ENCODE measurements at regions not wholly inside any gene's neighbourhood (a gene's known extent, or its start where the extent isn't known, plus 50 kb on each side); places are given as distances from the start of the nearest gene placed in this dataset.

DNA sequence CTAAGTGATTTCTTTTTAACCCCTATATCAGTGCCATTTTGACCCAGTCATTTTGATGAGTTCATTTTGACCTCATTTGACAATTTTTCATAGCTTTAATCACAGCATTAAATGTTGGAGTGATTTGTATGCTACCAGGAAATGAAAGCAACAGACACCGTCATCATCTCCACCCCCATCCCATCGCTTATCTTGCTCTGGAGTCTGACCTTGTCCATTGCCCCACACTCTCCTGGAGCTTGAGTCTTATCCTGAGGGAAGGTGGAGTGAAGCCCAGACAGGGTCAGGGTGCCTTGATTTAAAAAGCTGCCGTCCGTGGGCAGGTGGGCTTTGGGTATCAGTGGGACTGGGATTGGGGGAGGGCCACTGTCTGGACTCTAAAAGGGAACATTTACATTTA is 94.7 kb upstream of the JCAD start:
- Histone ChIP-seq H3K79me1 (ENCODE audit: low read depth, low read length) (no peaks in the 10 kb centered on the region), H3K4me2 (ENCODE audit: insufficient read depth, low read length, poor library complexity, severe bottlenecking) (no peak overlapping the region), H4K91ac (ENCODE audit: low read depth, low read length, poor library complexity) (no peak overlapping the region), H3K27me3 (ENCODE audit: control insufficient read depth in 3 of 3, insufficient read depth in 3 of 3, low read depth in 1 of 3, low read length in 3 of 3) (no peaks in the 10 kb centered on the region), H3K4me3 (ENCODE audit: low read length in 2 of 2) (no peak overlapping the region), H3K18ac (ENCODE audit: low read length) (no peak overlapping the region), H2AK5ac (ENCODE audit: low read depth, low read length) (no peak overlapping the region), H2BK15ac (ENCODE audit: low read length) (no peak overlapping the region), H2BK120ac (ENCODE audit: low read depth, low read length) (no peak overlapping the region), H3K27ac (replicated peaks; ENCODE audit: low read length) (no peak overlapping the region), H3K4me1 (ENCODE audit: control insufficient read depth in 2 of 2, insufficient read depth in 1 of 2, low read depth in 1 of 2, low read length in 2 of 2) (peaks cover 5 to 10% of the 10 kb centered on the region in 2 donors), H2BK12ac (ENCODE audit: low read length) (no peak overlapping the region), H3K14ac (ENCODE audit: low read length) (no peak overlapping the region), H3K36me3 (replicated peaks in 1 of 2; ENCODE audit: control insufficient read depth in 2 of 2, insufficient read depth in 2 of 2, low read length in 2 of 2) (no peaks in the 10 kb centered on the region), H3K9ac (ENCODE audit: low read depth, low read length, poor library complexity) (no peak overlapping the region), H3K23ac (ENCODE audit: low read depth, low read length, poor library complexity) (no peak overlapping the region), H2AFZ (ENCODE audit: low read length) (no peak overlapping the region), H2BK5ac (ENCODE audit: low read length) (no peak overlapping the region), H3K4ac (ENCODE audit: low read length) (no peak overlapping the region), H3K9me3 (replicated peaks in 1 of 2; ENCODE audit: control insufficient read depth in 2 of 2, insufficient read depth in 1 of 2, low read depth in 1 of 2, low read length in 2 of 2) (peaks cover 2 to 6% of the 10 kb centered on the region in 2 donors), H4K8ac (ENCODE audit: low read depth, low read length) (no peak overlapping the region)
- DNase-seq (ENCODE audit: low spot score) = no peak
- WGBS, 2 donors (ENCODE audit: extremely low coverage in 2 of 2, insufficient read length in 2 of 2, insufficient replicate concordance in 1 of 2) = no CpG with 5 or more reads among the region's 4 CpGs

- peaks cover 2 to 4% of the 10 kb centered on the region in 2 donors for H3K9me3 ChIP-seq (replicated peaks in 1 of 2; ENCODE audit: control insufficient read depth in 2 of 2, insufficient read depth in 1 of 2, low read depth in 1 of 2, low read length in 2 of 2)
- WGBS, 2 donors (ENCODE audit: extremely low coverage in 2 of 2, insufficient read length in 2 of 2, insufficient replicate concordance in 1 of 2) = no CpG with 5 or more reads among the region's 8 CpGs
- no peak overlapping the region for H4K8ac ChIP-seq (ENCODE audit: low read depth, low read length)
- no peak overlapping the region for H2BK15ac ChIP-seq (ENCODE audit: low read length)
- H3K27ac ChIP-seq (replicated peaks; ENCODE audit: low read length) = no peak overlapping the region
- H3K23ac ChIP-seq (ENCODE audit: low read depth, low read length, poor library complexity) = peak overlapping the region; percentile 73
- DNase-seq (ENCODE audit: low spot score) = no peak
- no peaks in the 10 kb centered on the region for H3K79me1 ChIP-seq (ENCODE audit: low read depth, low read length)
- no peak overlapping the region for H2BK120ac ChIP-seq (ENCODE audit: low read depth, low read length)
- H3K36me3 ChIP-seq (replicated peaks in 1 of 2; ENCODE audit: control insufficient read depth in 2 of 2, insufficient read depth in 2 of 2, low read length in 2 of 2) = no peaks in the 10 kb centered on the region
- no peak overlapping the region for H4K91ac ChIP-seq (ENCODE audit: low read depth, low read length, poor library complexity)
- H3K18ac ChIP-seq (ENCODE audit: low read length) = no peak overlapping the region
- no peak overlapping the region for H3K4ac ChIP-seq (ENCODE audit: low read length)
- H2AK5ac ChIP-seq (ENCODE audit: low read depth, low read length) = no peak overlapping the region
- H3K4me2 ChIP-seq (ENCODE audit: insufficient read depth, low read length, poor library complexity, severe bottlenecking) = no peak overlapping the region
- no peak overlapping the region for H2AFZ ChIP-seq (ENCODE audit: low read length)
- no peak overlapping the region for H2BK12ac ChIP-seq (ENCODE audit: low read length)
- no peak overlapping the region for H3K14ac ChIP-seq (ENCODE audit: low read length)
- H3K4me3 ChIP-seq (ENCODE audit: low read length in 2 of 2) = no peak overlapping the region
- H3K4me1 ChIP-seq (ENCODE audit: control insufficient read depth in 2 of 2, insufficient read depth in 1 of 2, low read depth in 1 of 2, low read length in 2 of 2) = peaks cover 5 to 10% of the 10 kb centered on the region in 2 donors
- H2BK5ac ChIP-seq (ENCODE audit: low read length) = no peak overlapping the region
- H3K9ac ChIP-seq (ENCODE audit: low read depth, low read length, poor library complexity) = no peak overlapping the region
- no peaks in the 10 kb centered on the region for H3K27me3 ChIP-seq (ENCODE audit: control insufficient read depth in 3 of 3, insufficient read depth in 3 of 3, low read depth in 1 of 3, low read length in 3 of 3)
Measured at GRCh38 chr10:30151581-30152389, 92.4 kb upstream of the JCAD start.

DNA sequence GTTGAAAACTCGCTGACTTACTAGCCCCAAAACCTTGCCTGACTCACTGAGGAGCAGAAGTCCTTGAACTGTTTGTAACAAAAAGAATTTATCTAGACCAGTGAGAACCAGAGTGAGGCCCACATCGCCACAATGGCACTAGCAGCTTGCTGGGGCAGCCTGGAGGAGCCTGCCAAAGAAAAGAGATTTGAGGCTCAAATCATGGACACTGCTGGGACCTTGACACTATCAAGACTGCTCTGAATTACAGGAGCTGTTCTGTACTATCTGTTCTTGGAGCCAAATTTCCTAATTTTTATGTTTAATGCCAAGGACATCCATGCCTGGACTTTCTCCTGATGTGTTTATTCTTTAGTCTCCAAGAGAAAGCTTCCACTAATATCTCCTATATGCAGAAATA is 82.0 kb upstream of the JCAD start:
- Histone ChIP-seq H3K4ac (ENCODE audit: low read length) (no peak overlapping the region), H3K23ac (ENCODE audit: low read depth, low read length, poor library complexity) (no peak overlapping the region), H3K18ac (ENCODE audit: low read length) (no peak overlapping the region), H2BK5ac (ENCODE audit: low read length) (no peak overlapping the region), H4K8ac (ENCODE audit: low read depth, low read length) (no peak overlapping the region), H2BK120ac (ENCODE audit: low read depth, low read length) (no peak overlapping the region), H4K91ac (ENCODE audit: low read depth, low read length, poor library complexity) (no peak overlapping the region), H3K4me2 (ENCODE audit: insufficient read depth, low read length, poor library complexity, severe bottlenecking) (no peak overlapping the region), H3K36me3 (replicated peaks in 1 of 2; ENCODE audit: control insufficient read depth in 2 of 2, insufficient read depth in 2 of 2, low read length in 2 of 2) (no peaks in the 10 kb centered on the region), H3K9ac (ENCODE audit: low read depth, low read length, poor library complexity) (no peak overlapping the region), H2AFZ (ENCODE audit: low read length) (no peak overlapping the region), H3K4me3 (ENCODE audit: low read length in 2 of 2) (no peak overlapping the region), H3K14ac (ENCODE audit: low read length) (no peak overlapping the region), H3K79me1 (ENCODE audit: low read depth, low read length) (no peaks in the 10 kb centered on the region), H2AK5ac (ENCODE audit: low read depth, low read length) (no peak overlapping the region), H3K4me1 (ENCODE audit: control insufficient read depth in 2 of 2, insufficient read depth in 1 of 2, low read depth in 1 of 2, low read length in 2 of 2) (no peaks in the 10 kb centered on the region), H3K9me3 (replicated peaks in 1 of 2; ENCODE audit: control insufficient read depth in 2 of 2, insufficient read depth in 1 of 2, low read depth in 1 of 2, low read length in 2 of 2) (peaks cover 0 to 3% of the 10 kb centered on the region in 2 donors), H3K27ac (replicated peaks; ENCODE audit: low read length) (no peak overlapping the region), H2BK15ac (ENCODE audit: low read length) (no peak overlapping the region), H3K27me3 (ENCODE audit: control insufficient read depth in 3 of 3, insufficient read depth in 3 of 3, low read depth in 1 of 3, low read length in 3 of 3) (peaks cover 0 to 1% (median 0%) of the 10 kb centered on the region in 3 experiments), H2BK12ac (ENCODE audit: low read length) (no peak overlapping the region)
- WGBS, 2 donors (ENCODE audit: extremely low coverage in 2 of 2, insufficient read length in 2 of 2, insufficient replicate concordance in 1 of 2) = no CpG with 5 or more reads among the region's 2 CpGs
- no peak for DNase-seq (ENCODE audit: low spot score)

DNA sequence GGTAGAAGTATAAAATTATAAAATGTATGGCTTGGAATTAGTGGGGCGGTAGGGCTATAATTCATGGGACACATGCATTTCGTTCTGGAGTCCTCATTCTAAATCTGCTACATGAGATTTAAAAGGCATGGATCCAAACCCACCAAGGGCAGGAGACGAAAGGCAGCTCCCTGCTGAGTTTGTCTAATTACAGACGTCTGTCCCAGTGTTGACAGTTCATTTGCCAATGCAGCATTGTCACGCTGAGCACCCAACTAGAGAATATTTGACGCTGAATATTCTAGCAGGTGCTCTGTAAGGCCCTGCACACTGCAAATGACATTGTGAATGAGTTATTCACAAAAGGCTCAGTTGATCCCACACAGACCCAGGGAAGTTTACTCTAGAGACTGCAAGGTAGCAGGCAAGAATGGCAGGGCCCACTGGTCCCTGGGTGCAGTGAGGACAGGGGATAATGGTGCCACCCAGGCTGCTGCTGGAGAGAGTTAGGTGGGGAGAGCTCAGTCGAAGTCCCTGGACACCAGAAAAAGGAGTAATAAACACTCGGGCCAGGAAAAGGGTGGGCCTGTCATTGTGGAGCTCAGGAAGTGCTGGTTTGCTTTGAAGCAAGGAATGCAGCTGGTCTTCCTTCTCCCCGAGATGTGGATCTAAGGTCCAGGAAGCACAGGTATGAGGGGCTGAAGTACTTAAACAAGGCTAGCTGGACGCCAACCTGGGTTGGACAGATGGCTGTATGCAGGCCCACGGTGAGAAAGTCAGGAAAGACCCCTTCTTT is 75.0 kb upstream of the JCAD start:
- Histone ChIP-seq H2AK5ac (ENCODE audit: low read depth, low read length) (no peak overlapping the region), H4K91ac (ENCODE audit: low read depth, low read length, poor library complexity) (no peak overlapping the region), H3K14ac (ENCODE audit: low read length) (no peak overlapping the region), H3K36me3 (replicated peaks in 1 of 2; ENCODE audit: control insufficient read depth in 2 of 2, insufficient read depth in 2 of 2, low read length in 2 of 2) (no peaks in the 10 kb centered on the region), H3K27ac (replicated peaks; ENCODE audit: low read length) (no peak overlapping the region), H3K4me1 (ENCODE audit: control insufficient read depth in 2 of 2, insufficient read depth in 1 of 2, low read depth in 1 of 2, low read length in 2 of 2) (no peaks in the 10 kb centered on the region), H3K9me3 (replicated peaks in 1 of 2; ENCODE audit: control insufficient read depth in 2 of 2, insufficient read depth in 1 of 2, low read depth in 1 of 2, low read length in 2 of 2) (no peaks in the 10 kb centered on the region), H3K4ac (ENCODE audit: low read length) (no peak overlapping the region), H3K23ac (ENCODE audit: low read depth, low read length, poor library complexity) (no peak overlapping the region), H2BK120ac (ENCODE audit: low read depth, low read length) (no peak overlapping the region), H3K79me1 (ENCODE audit: low read depth, low read length) (no peaks in the 10 kb centered on the region), H3K18ac (ENCODE audit: low read length) (peak overlapping the region; percentile 17), H3K27me3 (ENCODE audit: control insufficient read depth in 3 of 3, insufficient read depth in 3 of 3, low read depth in 1 of 3, low read length in 3 of 3) (peaks cover 0 to 1% (median 0%) of the 10 kb centered on the region in 3 experiments), H2BK15ac (ENCODE audit: low read length) (no peak overlapping the region), H2BK12ac (ENCODE audit: low read length) (no peak overlapping the region), H3K4me3 (ENCODE audit: low read length in 2 of 2) (no peak overlapping the region), H2AFZ (ENCODE audit: low read length) (peak overlapping the region; percentile 42), H3K4me2 (ENCODE audit: insufficient read depth, low read length, poor library complexity, severe bottlenecking) (no peak overlapping the region), H2BK5ac (ENCODE audit: low read length) (no peak overlapping the region), H4K8ac (ENCODE audit: low read depth, low read length) (no peak overlapping the region), H3K9ac (ENCODE audit: low read depth, low read length, poor library complexity) (no peak overlapping the region)
- no peak for DNase-seq (ENCODE audit: low spot score)
- no CpG with 5 or more reads among the region's 11 CpGs for WGBS, 2 donors (ENCODE audit: extremely low coverage in 2 of 2, insufficient read length in 2 of 2, insufficient replicate concordance in 1 of 2)

Measured in neuronal stem cell (in vitro differentiated cells).